Astrocyte of the cerebellum (primary cell): ENCODE measurements at regions not wholly inside any gene's neighbourhood (a gene's known extent, or its start where the extent isn't known, plus 50 kb on each side); places are given as distances from the start of the nearest gene placed in this dataset.

ENCODE experiments used
- DNase-seq: peaks from one replicate; pipeline ENCODE4 v3.0.0-alpha.2; 2011; ENCODE audit warnings: low read depth
- H3K4me3 ChIP-seq: 2 replicates; pipeline ENCODE4 v1.5.1; 2011; ENCODE audit warnings: mild to moderate bottlenecking, low read depth, low read length, moderate library complexity
- in situ Hi-C: cut with HindIII; loops from 2 replicates; pipeline ENCODE4 v1.10.0; 2017; ENCODE audit warnings: low sequenced_read_pairs
- TF ChIP-seq, protein P1 (sequence below): IDR thresholded peaks from 2 replicates; pipeline ENCODE4 v1.5.1; 2012; ENCODE audit warnings: low read length, low read depth, moderate library complexity, mild to moderate bottlenecking; ENCODE audit errors: missing control alignments

DNA sequence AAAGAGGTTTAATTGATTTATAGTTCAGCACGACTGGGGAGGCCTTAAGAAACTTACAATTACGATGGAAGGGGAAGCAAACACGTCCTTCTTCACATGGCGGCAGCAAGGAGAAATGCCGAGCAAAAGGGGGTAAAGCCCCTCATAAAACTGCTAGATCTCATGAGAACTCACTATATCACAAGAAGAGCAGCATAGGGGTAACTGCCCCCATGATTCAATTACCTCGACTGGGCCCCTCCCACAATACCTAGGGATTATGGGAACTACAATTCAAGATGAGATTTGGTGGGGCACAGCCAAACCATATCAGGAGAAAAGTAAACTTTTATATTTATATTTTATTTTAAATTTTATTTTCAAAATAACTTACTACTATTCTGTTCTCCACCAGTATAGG is 272.0 kb downstream of the MYCN start:
- TF ChIP-seq, protein P1, sequence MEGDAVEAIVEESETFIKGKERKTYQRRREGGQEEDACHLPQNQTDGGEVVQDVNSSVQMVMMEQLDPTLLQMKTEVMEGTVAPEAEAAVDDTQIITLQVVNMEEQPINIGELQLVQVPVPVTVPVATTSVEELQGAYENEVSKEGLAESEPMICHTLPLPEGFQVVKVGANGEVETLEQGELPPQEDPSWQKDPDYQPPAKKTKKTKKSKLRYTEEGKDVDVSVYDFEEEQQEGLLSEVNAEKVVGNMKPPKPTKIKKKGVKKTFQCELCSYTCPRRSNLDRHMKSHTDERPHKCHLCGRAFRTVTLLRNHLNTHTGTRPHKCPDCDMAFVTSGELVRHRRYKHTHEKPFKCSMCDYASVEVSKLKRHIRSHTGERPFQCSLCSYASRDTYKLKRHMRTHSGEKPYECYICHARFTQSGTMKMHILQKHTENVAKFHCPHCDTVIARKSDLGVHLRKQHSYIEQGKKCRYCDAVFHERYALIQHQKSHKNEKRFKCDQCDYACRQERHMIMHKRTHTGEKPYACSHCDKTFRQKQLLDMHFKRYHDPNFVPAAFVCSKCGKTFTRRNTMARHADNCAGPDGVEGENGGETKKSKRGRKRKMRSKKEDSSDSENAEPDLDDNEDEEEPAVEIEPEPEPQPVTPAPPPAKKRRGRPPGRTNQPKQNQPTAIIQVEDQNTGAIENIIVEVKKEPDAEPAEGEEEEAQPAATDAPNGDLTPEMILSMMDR: no peak
- in situ Hi-C loops: no loop called here
- H3K4me3 ChIP-seq: no peak overlapping the region
- no peak for DNase-seq

- in situ Hi-C loops: no loop called here
Measured at GRCh38 chr2:16211341-16211740, 271.0 kb downstream of the MYCN start.

GRCh38 chr2:16210841-16211240 is 270.5 kb downstream of the MYCN start:
- H3K4me3 ChIP-seq: no peak overlapping the region
- no peak for DNase-seq
- TF ChIP-seq, protein P1: no peak
- in situ Hi-C loops: no loop called here

More at GRCh38 chr2:16211341-16211740, 271.0 kb downstream of the MYCN start:
- no peak overlapping the region for H3K4me3 ChIP-seq
- TF ChIP-seq, protein P1: no peak
- no peak for DNase-seq

DNA sequence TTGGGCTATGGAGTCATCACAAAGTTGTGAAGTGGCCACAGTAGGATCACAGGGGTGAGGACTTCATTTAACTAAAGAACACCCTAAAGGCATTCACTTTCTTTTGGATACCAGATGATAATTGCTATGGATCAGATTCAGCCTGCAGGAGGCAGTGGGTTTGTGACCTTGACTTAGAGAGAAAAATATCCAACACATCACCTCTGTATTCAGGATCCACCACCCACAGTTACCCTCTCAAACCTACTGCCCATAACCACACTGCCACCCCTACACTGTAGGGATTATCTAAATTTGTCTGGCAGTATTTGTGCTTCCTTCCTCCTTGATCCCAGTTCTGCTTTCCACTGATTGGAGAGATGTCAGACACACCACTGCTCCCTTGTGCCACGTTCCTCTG is 269.4 kb downstream of the MYCN start:
- in situ Hi-C loops: no loop called here
- no peak overlapping the region for H3K4me3 ChIP-seq
- no peak for DNase-seq
- TF ChIP-seq, protein P1: no peak

GRCh38 chr2:16208921-16209320 is 268.6 kb downstream of the MYCN start:
- in situ Hi-C loops: no loop called here
- TF ChIP-seq, protein P1: no peak
- H3K4me3 ChIP-seq: no peak overlapping the region
- no peak for DNase-seq

- no peak overlapping the region for H3K4me3 ChIP-seq
- TF ChIP-seq, protein P1: no peak
- in situ Hi-C loops: no loop called here
- no peak for DNase-seq
Measured at GRCh38 chr2:16208241-16208797, 268.0 kb downstream of the MYCN start.
